Fibroblast of lung (primary cell): ENCODE measurements at regions not wholly inside any gene's neighbourhood (a gene's known extent, or its start where the extent isn't known, plus 50 kb on each side); places are given as distances from the start of the nearest gene placed in this dataset.
A peak's percentile ranks its signal among the peaks of the same experiment; 100 is the strongest.

Experiments used
- DNase-seq, 2 donors: peaks; one replicate each; pipeline versions ENCODE4 v3.0.0 to v3.0.0-alpha.2; 2010; ENCODE audit warnings: low read depth in 2 of 2
- H2AFZ ChIP-seq: 2 replicates; pipeline ENCODE4 v1.5.1; 2012; ENCODE audit warnings: low read length, control low read depth, inconsistent platforms
- H3K27ac ChIP-seq: 2 replicates; pipeline ENCODE4 v1.5.1; 2011; ENCODE audit warnings: low read length, control low read depth; ENCODE audit not compliant: insufficient read depth
- H3K27me3 ChIP-seq: 2 replicates; pipeline ENCODE4 v1.5.1; 2011; ENCODE audit warnings: mild to moderate bottlenecking, low read length; ENCODE audit not compliant: control insufficient read depth, insufficient read depth
- H3K36me3 ChIP-seq: 2 replicates; pipeline ENCODE4 v1.5.1; 2011; ENCODE audit warnings: low read length; ENCODE audit not compliant: control insufficient read depth, insufficient read depth
- H3K4me1 ChIP-seq: 2 replicates; pipeline ENCODE4 v1.5.1; 2011; ENCODE audit warnings: low read length; ENCODE audit not compliant: control insufficient read depth, insufficient read depth; ENCODE audit errors: extremely low read depth
- H3K4me2 ChIP-seq: 2 replicates; pipeline ENCODE4 v1.5.1; 2011; ENCODE audit warnings: low read length, control low read depth; ENCODE audit not compliant: insufficient read depth; ENCODE audit errors: extremely low read depth
- H3K4me3 ChIP-seq, 4 experiments: fragments of 200-600 bp in 1 of 4; sonication (generic) in 1 of 4; replicated peaks in 1 of 4; 2 replicates each; pipeline ENCODE4 v1.5.1; 2011 to 2016; ENCODE audit warnings: low read length in 4 of 4, low read depth in 3 of 4, mild to moderate bottlenecking in 3 of 4, control low read depth in 2 of 4, inconsistent platforms in 1 of 4, mixed read lengths in 1 of 4; ENCODE audit not compliant: insufficient read depth in 1 of 4; ENCODE audit errors: control extremely low read depth in 1 of 4
- H3K79me2 ChIP-seq: 2 replicates; pipeline ENCODE4 v1.5.1; 2012; ENCODE audit warnings: mild to moderate bottlenecking, low read length, inconsistent platforms; ENCODE audit not compliant: control insufficient read depth, insufficient read depth
- H3K9ac ChIP-seq: 2 replicates; pipeline ENCODE4 v1.5.1; 2011; ENCODE audit warnings: mild to moderate bottlenecking, low read length, control low read depth; ENCODE audit not compliant: insufficient read depth
- H3K9me3 ChIP-seq: 2 replicates; pipeline ENCODE4 v1.5.1; 2012; ENCODE audit warnings: low read depth, low read length; ENCODE audit not compliant: control insufficient read depth, insufficient read depth
- H4K20me1 ChIP-seq: 2 replicates; pipeline ENCODE4 v1.5.1; 2011; ENCODE audit warnings: low read length; ENCODE audit not compliant: control insufficient read depth, insufficient read depth; ENCODE audit errors: extremely low read depth
- EZH2 ChIP-seq: IDR thresholded peaks from 2 replicates; pipeline ENCODE4 v1.5.1; 2012; ENCODE audit warnings: low read length, control low read depth, mild to moderate bottlenecking; ENCODE audit errors: missing control alignments
- TF ChIP-seq, protein P1 (sequence below), 2 donors: IDR thresholded peaks in 1 of 2; conservative IDR thresholded peaks in 1 of 2; 1 replicate in 1 of 2; 2 replicates in 1 of 2; pipeline ENCODE4 v1.5.1; 2011 to 2012; ENCODE audit warnings: low read length in 2 of 2, control low read depth in 1 of 2, inconsistent platforms in 1 of 2, low read depth in 1 of 2, mild to moderate bottlenecking in 1 of 2

- DNase-seq: peak in 1 of 2 donors; percentile 30
Measured at GRCh38 chr4:181077341-181077740, 1165.9 kb upstream of the TENM3 start.

GRCh38 chr4:181078196-181078595 lies 1165.0 kb upstream of the TENM3 start:
- DNase-seq: peak; percentile 49 to 72
- Histone ChIP-seq H3K27me3 (no peaks in the 10 kb centered on the region), H3K4me2 (no peak overlapping the region), H3K9ac (no peak overlapping the region), H4K20me1 (no peaks in the 10 kb centered on the region), H3K9me3 (no peaks in the 10 kb centered on the region), H3K4me1 (no peaks in the 10 kb centered on the region), H3K36me3 (no peaks in the 10 kb centered on the region), H3K27ac (no peak overlapping the region), H3K4me3 (no peak overlapping the region), H2AFZ (no peak overlapping the region), H3K79me2 (no peaks in the 10 kb centered on the region)
- no peak for TF ChIP-seq EZH2
- TF ChIP-seq, protein P1, sequence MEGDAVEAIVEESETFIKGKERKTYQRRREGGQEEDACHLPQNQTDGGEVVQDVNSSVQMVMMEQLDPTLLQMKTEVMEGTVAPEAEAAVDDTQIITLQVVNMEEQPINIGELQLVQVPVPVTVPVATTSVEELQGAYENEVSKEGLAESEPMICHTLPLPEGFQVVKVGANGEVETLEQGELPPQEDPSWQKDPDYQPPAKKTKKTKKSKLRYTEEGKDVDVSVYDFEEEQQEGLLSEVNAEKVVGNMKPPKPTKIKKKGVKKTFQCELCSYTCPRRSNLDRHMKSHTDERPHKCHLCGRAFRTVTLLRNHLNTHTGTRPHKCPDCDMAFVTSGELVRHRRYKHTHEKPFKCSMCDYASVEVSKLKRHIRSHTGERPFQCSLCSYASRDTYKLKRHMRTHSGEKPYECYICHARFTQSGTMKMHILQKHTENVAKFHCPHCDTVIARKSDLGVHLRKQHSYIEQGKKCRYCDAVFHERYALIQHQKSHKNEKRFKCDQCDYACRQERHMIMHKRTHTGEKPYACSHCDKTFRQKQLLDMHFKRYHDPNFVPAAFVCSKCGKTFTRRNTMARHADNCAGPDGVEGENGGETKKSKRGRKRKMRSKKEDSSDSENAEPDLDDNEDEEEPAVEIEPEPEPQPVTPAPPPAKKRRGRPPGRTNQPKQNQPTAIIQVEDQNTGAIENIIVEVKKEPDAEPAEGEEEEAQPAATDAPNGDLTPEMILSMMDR (conservative IDR thresholded peaks at IDR 0.05 in 1 of 2, IDR thresholded peaks at IDR 0.05 in 1 of 2; ENCODE audit: low read depth in 1 of 2, low read length in 2 of 2): no peak

More at GRCh38 chr4:181077341-181077740, 1165.9 kb upstream of the TENM3 start:
- TF ChIP-seq, protein P1 (conservative IDR thresholded peaks at IDR 0.05 in 1 of 2, IDR thresholded peaks at IDR 0.05 in 1 of 2; ENCODE audit: low read depth in 1 of 2, low read length in 2 of 2): no peak
- no peak for TF ChIP-seq EZH2
- Histone ChIP-seq H3K4me3 (no peak overlapping the region), H4K20me1 (no peaks in the 10 kb centered on the region), H3K9me3 (no peaks in the 10 kb centered on the region), H3K4me1 (no peaks in the 10 kb centered on the region), H3K27ac (no peak overlapping the region), H3K79me2 (no peaks in the 10 kb centered on the region), H2AFZ (no peak overlapping the region), H3K9ac (no peak overlapping the region), H3K27me3 (no peaks in the 10 kb centered on the region), H3K4me2 (no peak overlapping the region), H3K36me3 (no peaks in the 10 kb centered on the region)

GRCh38 chr4:181083757-181084361 lies 1159.3 kb upstream of the TENM3 start:
- Histone ChIP-seq H3K4me1 (no peaks in the 10 kb centered on the region), H3K27ac (no peak overlapping the region), H3K27me3 (no peaks in the 10 kb centered on the region), H3K4me3 (no peak overlapping the region), H3K79me2 (no peaks in the 10 kb centered on the region), H3K4me2 (no peak overlapping the region), H3K9ac (no peak overlapping the region), H4K20me1 (no peaks in the 10 kb centered on the region), H3K36me3 (no peaks in the 10 kb centered on the region), H2AFZ (no peak overlapping the region), H3K9me3 (no peaks in the 10 kb centered on the region)
- DNase-seq: no peak
- no peak for TF ChIP-seq EZH2
- TF ChIP-seq, protein P1 (conservative IDR thresholded peaks at IDR 0.05 in 1 of 2, IDR thresholded peaks at IDR 0.05 in 1 of 2; ENCODE audit: low read depth in 1 of 2, low read length in 2 of 2): no peak
